Superior temporal gyrus (tissue), 1 donor: ENCODE measurements at regions not wholly inside any gene's neighbourhood (a gene's known extent, or its start where the extent isn't known, plus 50 kb on each side); places are given as distances from the start of the nearest gene placed in this dataset.

Source experiments
- DNase-seq: peaks from one replicate; pipeline ENCODE4 v3.0.0-alpha.2; 2016; ENCODE audit errors: extremely low spot score

- DNase-seq, result no peak
Observed at GRCh38 chr5:165781738-165782137, 2276.3 kb downstream of the MAT2B start.

GRCh38 chr5:165783024-165783423, 2277.6 kb downstream of the MAT2B start:
- DNase-seq, result no peak

DNA sequence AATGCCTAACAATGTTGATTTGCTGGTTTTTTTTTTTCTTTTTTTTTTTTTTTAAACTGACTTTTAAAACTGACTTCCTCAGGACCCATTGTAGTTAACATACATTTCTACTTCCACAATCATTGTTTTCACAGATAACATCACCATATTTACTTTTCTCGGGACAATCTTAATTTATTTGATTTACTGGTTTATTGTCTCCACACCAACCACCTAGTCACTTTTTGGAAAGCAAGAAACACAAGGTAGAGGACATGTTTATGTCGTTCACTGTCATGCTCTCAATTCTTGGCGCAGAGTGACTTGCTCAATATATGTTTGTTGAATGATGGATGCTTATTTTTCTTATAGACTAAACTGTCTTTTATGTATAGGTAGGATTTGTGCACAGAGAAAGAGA, 2280.7 kb downstream of the MAT2B start:
- no peak for DNase-seq

GRCh38 chr5:165795073-165795472, 2289.7 kb downstream of the MAT2B start:
- no peak for DNase-seq

DNA sequence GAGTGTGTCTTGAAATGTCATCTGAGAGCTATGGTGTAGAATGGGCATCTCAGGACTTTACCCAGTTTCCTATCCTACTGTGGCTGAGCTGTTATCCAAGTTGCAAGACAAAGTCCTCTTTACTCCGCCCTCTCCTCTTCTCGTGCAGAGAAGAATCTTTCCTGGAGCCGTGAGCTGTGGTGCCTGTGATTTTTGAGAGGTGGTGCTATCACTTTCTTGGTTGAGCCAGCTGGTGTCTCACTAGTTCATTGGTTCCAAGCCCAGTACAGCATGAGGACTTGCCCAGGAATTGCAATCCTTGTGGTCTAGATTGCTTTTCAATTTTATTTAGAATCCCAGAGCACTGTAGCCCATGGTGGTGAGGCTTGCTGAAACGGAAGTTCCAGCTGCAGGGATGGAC, 2300.3 kb downstream of the MAT2B start:
- DNase-seq, result no peak

DNA sequence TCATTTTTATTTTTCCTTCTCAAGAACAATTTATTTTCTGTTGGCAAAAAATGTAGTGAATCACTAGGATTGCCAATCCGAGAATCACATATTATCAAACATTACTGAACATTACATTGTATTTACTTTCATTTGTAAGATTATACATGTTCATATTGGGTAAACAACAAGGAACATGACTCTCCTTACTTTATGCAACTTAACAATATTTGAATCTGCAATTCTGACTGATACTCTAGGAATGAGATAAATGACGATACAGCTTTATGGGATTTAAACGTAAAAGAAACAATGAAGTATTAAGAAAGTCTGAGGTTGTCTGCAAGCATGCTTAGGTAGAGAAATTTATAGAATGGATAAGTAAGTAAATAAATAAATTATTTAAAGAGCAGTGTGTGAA, 2302.9 kb downstream of the MAT2B start:
- no peak for DNase-seq

DNA sequence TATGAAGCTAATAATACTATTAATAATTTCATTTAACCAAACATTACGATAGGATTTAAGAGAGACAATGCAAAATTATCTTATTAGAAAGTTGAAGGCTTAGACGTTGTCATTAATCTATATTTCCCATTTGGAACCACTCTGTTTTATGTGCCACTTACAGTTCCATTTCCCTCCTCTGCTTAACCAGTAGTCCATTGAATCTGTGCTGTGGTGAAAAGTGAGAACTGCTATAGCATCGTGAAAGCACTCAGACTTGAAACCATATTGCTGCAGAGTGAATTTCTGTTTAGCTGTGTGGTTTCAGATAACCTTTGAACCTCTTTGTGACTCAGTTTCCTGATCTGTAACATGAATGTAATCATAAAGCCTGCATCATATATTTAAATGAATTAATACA, 2304.5 kb downstream of the MAT2B start:
- DNase-seq, result no peak

DNA sequence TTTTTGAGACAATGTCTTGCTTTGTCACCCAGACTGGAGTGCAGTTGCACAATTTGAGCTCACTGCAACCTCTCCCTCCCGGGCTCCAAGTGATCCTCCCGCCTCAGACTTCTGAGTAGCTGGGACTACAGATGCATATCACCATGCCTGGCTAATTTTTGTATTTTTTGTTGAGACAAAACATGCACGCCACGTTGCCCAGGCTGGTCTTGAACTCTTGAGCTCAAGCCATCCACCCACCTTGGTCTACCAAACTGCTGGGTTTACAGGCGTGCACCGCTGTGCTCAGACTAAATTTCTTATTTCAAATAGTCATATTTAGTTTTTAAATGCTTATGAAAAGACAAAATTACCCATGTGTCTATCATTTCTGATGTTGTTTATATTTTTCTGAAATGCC, 2324.1 kb downstream of the MAT2B start:
- DNase-seq, result no peak

DNA sequence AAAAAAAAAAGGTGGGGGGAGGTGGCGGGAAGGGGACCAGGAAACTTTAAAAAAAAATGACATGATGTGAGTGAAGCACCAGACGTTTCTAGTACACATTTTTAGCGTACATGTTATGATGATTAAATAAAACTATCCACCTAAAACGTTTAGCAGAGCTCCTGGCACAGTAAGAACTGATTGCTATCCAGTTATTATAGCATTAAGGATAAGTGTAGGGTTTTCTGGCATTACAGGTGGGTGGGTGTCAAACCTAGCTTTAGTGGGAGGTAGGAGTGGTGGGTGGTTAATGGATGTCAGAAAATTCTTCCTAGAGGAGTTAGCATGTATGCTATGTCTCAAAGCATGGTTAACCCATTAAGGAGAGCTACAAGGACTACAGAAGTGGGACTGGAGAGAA, 2329.5 kb downstream of the MAT2B start:
- no peak for DNase-seq

DNA sequence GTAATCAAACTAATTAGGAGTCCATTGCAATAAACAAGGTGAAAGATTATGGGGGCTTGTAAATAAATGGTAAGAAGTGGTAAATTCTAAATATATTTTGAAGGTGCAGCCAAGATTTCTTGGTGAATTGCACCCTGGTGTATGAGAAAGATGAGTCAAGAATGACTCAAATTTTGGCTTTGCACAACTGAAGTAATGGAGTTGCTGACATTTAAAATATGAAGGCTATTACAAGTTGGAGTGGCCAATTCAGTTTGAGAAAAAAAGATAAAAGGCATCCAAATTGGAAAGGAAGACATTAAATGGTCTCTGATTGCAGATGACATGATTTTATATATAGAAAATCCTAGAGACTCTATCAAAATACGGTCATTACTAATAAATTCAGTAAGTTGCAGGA, 2330.6 kb downstream of the MAT2B start:
- DNase-seq, result no peak

- DNase-seq, result no peak
Observed at GRCh38 chr5:165837286-165837685, 2331.9 kb downstream of the MAT2B start.

DNA sequence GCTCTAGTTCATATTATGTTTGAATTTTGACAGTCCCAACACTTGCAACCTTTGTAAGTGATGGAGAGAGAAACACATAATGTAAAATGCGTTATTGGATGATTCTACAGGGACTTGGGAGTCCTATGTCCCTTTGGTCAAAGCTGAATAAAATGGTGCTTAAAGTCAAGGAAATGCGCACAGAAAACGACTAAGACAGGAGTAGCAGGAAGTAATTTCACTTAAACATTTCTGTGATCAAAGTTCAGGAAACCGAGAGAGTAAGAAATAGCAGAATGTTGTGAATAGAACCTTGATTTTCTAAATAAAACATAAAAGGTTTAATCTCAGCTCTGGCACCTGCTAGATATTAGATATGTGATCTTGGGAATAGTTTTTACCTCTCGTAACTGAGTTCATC, 2339.2 kb downstream of the MAT2B start:
- DNase-seq, result no peak

DNA sequence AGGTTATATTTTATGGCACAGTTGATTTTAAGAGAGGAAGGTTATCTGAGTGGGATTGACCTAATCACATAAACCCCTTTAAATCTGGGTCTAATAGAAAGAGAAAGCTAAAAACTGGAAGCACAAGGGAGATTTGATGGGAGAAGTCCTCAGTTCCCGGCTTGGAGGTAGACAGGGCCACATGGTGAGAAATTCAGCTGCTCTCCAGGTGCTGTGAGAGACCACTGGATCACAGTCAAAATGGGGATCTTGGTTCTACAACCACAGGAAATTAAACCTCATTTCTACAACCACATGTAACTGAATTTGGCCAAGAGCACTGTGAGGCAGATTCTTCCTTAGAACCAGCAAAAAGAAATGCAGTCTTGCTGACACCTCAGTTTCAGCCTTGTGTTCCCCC, 2352.7 kb downstream of the MAT2B start:
- no peak for DNase-seq

- DNase-seq, result no peak
Observed at GRCh38 chr5:165859251-165859650, 2353.8 kb downstream of the MAT2B start.

- no peak for DNase-seq
Observed at GRCh38 chr5:165863239-165863638, 2357.8 kb downstream of the MAT2B start.

GRCh38 chr5:165871291-165871690, 2365.9 kb downstream of the MAT2B start:
- DNase-seq, result no peak

GRCh38 chr5:165874851-165875250, 2369.4 kb downstream of the MAT2B start:
- DNase-seq, result no peak

- no peak for DNase-seq
Observed at GRCh38 chr5:165876538-165876937, 2371.1 kb downstream of the MAT2B start.

DNA sequence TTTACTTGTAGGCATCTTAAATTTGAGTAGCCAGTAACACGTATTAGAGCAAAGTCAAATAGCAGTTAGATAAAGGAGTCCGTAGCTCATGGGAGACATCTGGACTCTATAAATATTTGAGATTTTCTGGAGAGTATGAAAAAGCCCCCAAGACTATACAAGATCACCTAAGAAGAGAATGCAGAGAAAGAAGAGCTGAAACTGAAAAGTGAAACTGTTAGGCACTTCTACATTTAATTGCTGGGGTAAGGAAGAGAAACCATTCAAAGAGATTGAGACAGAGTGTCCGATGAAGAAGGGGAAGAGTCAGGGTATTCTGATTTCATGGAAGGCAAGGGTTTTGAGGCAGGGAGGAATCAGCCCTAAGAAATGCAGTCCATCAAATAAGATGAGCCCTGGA, 2372.1 kb downstream of the MAT2B start:
- DNase-seq, result no peak

GRCh38 chr5:165881259-165881658, 2375.8 kb downstream of the MAT2B start:
- no peak for DNase-seq

GRCh38 chr5:165882099-165882498, 2376.7 kb downstream of the MAT2B start:
- no peak for DNase-seq

DNA sequence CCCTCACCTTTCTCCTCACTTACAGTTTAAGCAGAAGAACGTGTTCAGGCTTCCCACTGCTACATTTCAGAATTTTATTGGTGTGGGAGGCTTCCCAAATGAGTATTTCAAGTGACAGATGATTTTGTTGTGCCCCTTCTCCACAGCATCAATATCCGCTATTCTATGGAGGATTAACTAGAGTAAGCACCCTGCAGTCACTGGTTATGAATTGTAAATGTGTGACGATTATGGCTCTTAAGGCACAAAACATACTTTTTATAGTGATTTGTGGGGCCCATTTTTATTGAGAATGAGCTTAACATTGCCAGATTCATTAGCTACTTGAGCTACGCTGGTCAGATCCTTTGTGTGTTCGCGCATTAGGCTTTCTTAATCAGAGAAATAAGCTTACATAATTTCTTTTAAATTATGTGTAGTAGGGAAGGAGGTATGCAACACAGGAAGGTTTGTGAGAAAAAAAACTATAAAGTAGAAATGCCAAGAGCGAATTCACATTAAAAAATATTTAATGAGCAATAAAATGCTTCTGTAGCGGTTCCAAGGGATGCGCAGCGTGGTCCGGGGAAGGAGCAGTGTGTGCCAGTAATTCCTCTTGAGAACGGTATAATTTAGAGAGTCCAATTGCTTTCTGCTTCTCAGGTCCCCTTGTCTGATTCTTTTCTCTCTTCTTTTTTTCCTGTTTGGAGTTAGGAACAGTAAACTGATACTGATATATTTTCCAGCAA, 2380.4 kb downstream of the MAT2B start:
- no peak for DNase-seq

DNA sequence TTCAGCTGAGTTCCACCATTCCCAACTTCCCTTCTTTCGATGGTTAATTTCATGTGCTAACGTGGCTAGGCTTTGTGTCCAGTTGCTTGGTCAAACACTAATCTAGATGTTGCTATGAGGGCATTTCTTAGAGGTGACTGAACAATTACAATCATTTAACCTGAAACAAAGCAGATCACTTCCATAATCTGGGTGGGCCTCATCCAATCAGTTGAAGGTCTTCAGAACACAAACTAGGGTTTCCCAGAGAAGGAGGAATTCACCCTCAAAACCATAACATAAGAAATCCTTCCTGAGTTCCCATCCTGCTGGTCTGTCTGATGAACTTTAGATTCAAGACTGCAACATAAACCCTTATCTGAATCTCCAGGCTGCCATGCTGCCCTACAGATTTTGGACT, 2381.7 kb downstream of the MAT2B start:
- DNase-seq, result no peak

GRCh38 chr5:165892383-165892782, 2387.0 kb downstream of the MAT2B start:
- no peak for DNase-seq
